RPMI8226 (cell line): ENCODE measurements at regions not wholly inside any gene's neighbourhood (a gene's known extent, or its start where the extent isn't known, plus 50 kb on each side); places are given as distances from the start of the nearest gene placed in this dataset.
"Not testable (repeated sequence)": the region's sequence is repeated elsewhere in the genome, so short reads cannot be mapped to it uniquely, and the experiment has no call there.

Source experiments
- DNase-seq: peaks from one replicate; pipeline ENCODE4 v3.0.0-alpha.2; 2015

GRCh38 chr1:238991765-238992495 is 394.4 kb upstream of the CHRM3 start:
- DNase-seq, result no peak

- no peak for DNase-seq
Observed at GRCh38 chr1:238985312-238985711, 401.1 kb upstream of the CHRM3 start.

- no peak for DNase-seq
Observed at GRCh38 chr1:238982736-238983135, 403.6 kb upstream of the CHRM3 start.

DNA sequence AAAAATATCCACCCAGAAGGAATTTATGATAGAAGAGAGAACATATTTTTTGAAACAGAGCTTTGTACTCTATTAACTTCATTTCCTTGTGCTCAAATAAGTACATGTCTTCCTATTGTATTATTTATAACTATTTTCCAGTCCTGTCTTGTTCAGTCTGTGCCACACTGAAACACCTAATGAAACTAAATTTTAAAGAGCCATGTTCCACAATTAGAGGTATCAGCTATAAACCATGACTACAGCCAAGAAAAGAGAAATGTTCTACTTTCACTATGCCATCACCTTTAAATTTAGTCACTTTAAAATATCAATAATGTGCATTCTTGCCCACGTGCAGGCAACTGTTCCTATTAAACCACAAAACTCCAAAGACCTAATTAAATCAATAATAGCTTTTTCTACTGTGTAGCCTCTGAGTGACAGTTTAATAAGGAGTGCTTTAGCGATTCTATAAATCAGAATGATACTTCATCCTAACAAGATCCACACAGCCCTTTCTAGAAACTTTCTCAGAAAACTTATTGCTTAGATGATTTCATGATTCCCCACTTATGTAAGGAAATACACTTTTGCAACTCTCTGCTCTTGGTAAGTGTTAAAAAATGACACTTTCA is 404.9 kb upstream of the CHRM3 start:
- DNase-seq, result no peak

DNA sequence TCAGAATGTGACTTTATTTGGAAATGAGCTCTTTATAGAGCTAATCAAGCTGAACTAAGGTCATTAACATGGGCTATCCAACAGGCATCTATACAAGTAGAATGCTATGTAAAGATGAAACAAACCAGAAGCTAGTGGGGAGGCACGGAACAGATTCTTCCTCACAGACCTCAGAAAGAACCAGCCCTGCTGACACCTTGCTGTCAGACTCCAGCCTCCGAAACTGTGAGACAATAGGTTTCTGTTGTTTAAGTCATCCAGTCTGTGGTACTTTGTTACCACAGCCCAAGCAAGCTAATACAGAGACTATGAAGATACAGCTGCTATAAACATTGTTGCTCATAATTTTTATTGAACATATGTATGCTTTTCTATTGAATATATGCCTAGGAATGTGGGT is 406.3 kb upstream of the CHRM3 start:
- DNase-seq, result no peak

- no peak for DNase-seq
Observed at GRCh38 chr1:238964631-238965030, 421.7 kb upstream of the CHRM3 start.

DNA sequence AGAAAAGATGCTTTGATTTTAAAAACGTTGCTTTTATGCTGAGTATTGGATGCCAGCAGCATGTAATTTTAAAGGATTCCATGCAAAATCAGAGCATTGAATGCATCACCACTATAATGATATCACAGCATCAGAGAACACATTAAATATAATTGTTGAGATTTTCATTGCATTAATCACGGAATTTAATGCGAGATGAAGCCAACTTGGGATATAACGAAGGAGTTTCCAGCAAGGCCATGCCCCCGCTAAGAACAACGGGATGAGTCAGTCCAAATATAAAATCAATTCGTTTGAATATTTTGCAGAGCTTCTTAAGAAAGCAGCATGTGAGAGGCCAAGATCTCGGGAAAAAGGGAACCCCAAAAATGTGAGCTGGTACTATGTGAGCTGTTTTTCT is 423.4 kb upstream of the CHRM3 start:
- no peak for DNase-seq

- DNase-seq, result no peak
Observed at GRCh38 chr1:238961790-238962189, 424.6 kb upstream of the CHRM3 start.

- DNase-seq, result no peak
Observed at GRCh38 chr1:238960071-238960470, 426.3 kb upstream of the CHRM3 start.

DNA sequence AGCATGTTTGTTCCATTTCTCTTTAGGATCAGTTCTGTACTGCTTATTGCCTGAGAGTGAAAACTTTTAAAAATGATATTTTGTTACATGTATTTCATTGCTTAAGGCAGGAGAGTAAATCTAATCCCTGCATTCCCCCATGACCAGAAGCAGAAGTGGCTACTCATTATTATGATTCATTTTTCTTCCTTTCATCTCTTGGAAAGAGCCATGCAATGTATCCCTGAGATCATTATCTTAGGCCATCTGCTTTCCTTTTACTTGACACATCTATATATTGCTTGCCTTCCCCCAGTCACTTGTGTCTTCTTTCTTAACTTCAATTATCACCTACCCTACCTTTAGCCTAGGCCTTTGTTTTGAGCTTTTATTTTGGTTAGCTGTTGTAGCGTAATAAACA is 430.4 kb upstream of the CHRM3 start:
- DNase-seq, result no peak

DNA sequence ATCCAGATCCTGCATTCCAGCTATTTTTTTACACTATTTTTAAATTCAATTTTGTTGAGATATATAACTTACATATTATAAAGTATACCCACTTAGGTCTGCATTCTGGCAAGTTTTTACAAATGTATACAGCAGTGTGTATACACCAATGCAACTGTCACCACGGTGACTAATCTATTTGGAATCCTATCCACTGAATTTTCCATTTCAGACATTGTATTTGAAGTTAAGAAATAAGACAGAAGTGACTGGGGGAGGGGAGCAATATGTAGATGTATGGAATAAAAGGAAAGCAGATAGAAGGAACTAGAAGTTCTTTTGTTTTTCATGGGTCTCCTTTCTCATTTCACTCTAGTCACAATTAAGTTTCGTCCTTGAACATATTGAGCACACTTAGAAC is 431.5 kb upstream of the CHRM3 start:
- no peak for DNase-seq

GRCh38 chr1:238953448-238954010 is 432.8 kb upstream of the CHRM3 start:
- DNase-seq, result no peak

- peak; percentile 51 for DNase-seq
Observed at GRCh38 chr1:238951809-238952208, 434.6 kb upstream of the CHRM3 start.

GRCh38 chr1:238950784-238951183 is 435.6 kb upstream of the CHRM3 start:
- no peak for DNase-seq

DNA sequence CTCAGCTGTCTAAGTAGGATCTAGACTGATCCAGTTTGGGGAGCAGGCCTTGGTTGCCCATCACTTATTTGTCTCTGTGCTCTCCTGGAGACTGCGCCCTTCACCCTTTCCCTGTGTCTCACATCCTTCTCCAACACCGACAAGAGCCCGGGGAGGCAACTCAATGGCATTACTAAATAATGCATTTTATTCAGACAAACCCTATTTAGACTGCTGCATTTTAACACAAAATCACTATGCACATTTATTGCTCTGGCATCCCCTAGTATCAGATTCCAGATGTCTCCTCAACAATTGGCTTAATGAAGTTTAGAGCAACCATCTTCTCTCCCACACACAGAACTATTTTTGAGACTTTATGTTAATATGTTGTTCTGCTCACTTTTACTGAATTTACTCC is 436.4 kb upstream of the CHRM3 start:
- DNase-seq, result no peak

DNA sequence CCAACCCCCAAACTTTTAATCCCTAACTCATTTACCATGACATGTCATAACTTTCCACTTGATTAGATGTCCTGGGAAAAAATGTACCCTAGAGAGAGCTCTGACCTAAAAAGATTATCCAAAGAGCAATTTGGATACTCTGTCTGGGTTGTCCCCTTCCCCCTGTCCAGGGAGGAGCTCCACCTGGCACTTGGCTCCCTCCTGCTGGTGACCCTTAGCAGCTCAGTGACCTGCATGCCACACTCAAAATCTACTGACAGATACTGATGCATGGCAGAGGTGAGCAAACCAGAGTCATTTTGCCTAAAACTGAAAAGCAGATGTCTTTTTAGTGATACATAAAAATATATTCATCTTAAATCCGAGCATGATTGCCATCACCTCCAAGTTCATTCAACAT is 442.3 kb upstream of the CHRM3 start:
- no peak for DNase-seq

GRCh38 chr1:238927899-238928298 is 458.5 kb upstream of the CHRM3 start:
- no peak for DNase-seq

GRCh38 chr1:238916828-238917227 is 469.5 kb upstream of the CHRM3 start:
- DNase-seq, result no peak

DNA sequence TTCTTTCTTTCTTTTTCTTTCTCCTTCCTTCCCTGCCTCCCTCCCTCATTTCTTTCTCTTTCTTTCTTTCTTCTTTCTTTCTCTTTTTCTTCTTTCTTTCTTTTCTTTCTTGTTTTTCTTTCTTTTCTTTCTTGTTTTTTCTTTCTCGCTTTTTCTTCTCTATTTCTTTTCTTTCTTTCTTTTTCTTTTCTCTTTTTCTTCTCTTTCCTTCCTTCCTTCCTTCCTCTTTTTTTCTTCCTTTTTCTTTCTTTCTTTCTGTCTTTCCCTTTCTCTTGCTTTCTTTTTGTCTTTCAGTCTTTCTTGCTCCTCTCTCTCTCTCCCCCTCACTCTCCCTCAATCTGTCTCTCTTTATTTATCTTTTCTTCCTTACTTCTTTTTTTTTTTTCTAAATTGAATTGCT is 472.0 kb upstream of the CHRM3 start:
- no peak for DNase-seq

- no peak for DNase-seq
Observed at GRCh38 chr1:238913210-238913609, 473.2 kb upstream of the CHRM3 start.

DNA sequence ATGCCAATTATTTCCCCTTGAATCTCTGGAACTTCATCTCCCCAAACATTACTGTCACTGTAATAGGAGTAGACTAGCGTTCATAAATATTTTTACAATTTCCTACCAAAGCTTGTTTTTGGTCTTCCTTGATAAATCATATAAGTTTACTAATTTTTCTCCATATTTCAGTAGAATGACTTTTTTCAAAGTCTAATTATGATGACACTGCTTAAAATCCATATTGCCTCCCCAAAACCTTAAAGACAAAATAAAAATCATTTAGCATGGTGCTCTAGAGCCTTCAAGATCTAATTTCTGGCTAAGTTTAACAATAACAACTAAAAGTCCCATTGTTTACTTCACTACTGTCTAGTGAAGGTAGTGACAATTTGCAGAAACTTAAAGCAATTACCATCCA is 474.2 kb upstream of the CHRM3 start:
- DNase-seq, result no peak

GRCh38 chr1:238902752-238903151 is 483.6 kb upstream of the CHRM3 start:
- not testable (repeated sequence) for DNase-seq

GRCh38 chr1:238900334-238900865 is 486.0 kb upstream of the CHRM3 start:
- no peak for DNase-seq

GRCh38 chr1:238898856-238899255 is 487.5 kb upstream of the CHRM3 start:
- peak; percentile 40 for DNase-seq
